Adrenal gland (tissue), 5 donors: ENCODE measurements at regions not wholly inside any gene's neighbourhood (a gene's known extent, or its start where the extent isn't known, plus 50 kb on each side); places are given as distances from the start of the nearest gene placed in this dataset.

Experiments
- POLR2A ChIP-seq, 2 donors: fragments of 450-650 bp; IDR thresholded peaks; one replicate each; pipeline ENCODE4 v1.6.1; 2017; ENCODE audit warnings: antibody characterized with exemption in 2 of 2, mild to moderate bottlenecking in 2 of 2, moderate library complexity in 1 of 2
- TF ChIP-seq, protein P1 (sequence below), 6 experiments: fragments of 450-650 bp in 4 of 6; fragments of 200-600 bp in 2 of 6; sonication (generic) in 1 of 6; IDR thresholded peaks; 1 replicate in 5 of 6; 2 replicates in 1 of 6; pipeline versions ENCODE4 v1.5.1 to v1.8.0; 2016 to 2021; ENCODE audit warnings: antibody characterized with exemption in 6 of 6, mild to moderate bottlenecking in 2 of 6, moderate library complexity in 1 of 6
- donor health status: DM: no; HTN: no; CAD: no.

DNA sequence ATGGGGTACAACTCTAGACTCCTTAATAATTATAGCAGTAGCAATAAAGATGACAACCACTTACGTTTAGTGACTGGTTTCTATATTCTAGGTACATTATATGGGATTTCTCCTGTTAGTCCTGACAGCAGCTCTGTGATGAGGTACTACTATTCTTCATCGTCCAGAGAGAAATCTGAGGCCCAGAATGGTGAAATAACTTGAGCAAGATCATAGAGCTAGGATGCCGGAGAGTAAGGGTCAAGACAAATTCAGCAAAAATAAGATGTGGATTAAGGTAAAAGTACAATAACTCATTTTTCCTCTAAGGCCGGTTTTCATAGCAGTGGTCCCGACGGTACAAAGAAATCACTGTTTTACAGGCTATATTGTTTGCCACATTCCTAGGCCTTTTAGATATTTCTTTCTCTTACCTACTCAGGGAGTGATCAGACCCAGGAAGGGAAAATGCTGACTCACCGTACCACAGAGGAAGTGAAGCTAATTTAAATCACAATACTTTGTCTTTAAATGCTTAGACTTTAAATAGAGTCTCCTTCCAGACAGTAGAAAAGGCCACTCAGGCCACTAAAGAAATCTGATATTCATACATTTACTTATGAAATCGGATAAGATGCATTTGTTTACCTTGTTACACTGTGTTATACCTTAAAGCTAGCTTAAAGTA lies 2023.0 kb upstream of the AGA start:
- TF ChIP-seq, protein P1, sequence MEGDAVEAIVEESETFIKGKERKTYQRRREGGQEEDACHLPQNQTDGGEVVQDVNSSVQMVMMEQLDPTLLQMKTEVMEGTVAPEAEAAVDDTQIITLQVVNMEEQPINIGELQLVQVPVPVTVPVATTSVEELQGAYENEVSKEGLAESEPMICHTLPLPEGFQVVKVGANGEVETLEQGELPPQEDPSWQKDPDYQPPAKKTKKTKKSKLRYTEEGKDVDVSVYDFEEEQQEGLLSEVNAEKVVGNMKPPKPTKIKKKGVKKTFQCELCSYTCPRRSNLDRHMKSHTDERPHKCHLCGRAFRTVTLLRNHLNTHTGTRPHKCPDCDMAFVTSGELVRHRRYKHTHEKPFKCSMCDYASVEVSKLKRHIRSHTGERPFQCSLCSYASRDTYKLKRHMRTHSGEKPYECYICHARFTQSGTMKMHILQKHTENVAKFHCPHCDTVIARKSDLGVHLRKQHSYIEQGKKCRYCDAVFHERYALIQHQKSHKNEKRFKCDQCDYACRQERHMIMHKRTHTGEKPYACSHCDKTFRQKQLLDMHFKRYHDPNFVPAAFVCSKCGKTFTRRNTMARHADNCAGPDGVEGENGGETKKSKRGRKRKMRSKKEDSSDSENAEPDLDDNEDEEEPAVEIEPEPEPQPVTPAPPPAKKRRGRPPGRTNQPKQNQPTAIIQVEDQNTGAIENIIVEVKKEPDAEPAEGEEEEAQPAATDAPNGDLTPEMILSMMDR (IDR thresholded peaks at IDR 0.05): no peak
- TF ChIP-seq POLR2A (IDR thresholded peaks at IDR 0.05): no peak
